Heart left ventricle (tissue), 16 donors: ENCODE measurements at regions not wholly inside any gene's neighbourhood (a gene's known extent, or its start where the extent isn't known, plus 50 kb on each side); places are given as distances from the start of the nearest gene placed in this dataset.

ENCODE experiments used
- ATAC-seq, 4 donors: fragments of 200-7000 bp; cut with Tn5 transposase; one replicate each; pipeline ENCODE4 v1.9.1; 2020 to 2022; ENCODE audit warnings: moderate library complexity in 4 of 4, mild to moderate bottlenecking in 3 of 4, moderate number of reproducible peaks in 1 of 4
- DNase-seq, 5 donors: peaks; one replicate each; pipeline ENCODE4 v3.0.0-alpha.2; 2020
- H3K27ac ChIP-seq, 12 donors: fragments of 200-600 bp; sonication (generic) in 4 of 12; one replicate each; pipeline versions ENCODE4 v1.5.0 to v1.8.0; 2016 to 2022; ENCODE audit warnings: mild to moderate bottlenecking in 2 of 12
- H3K27me3 ChIP-seq, 9 donors: fragments of 200-600 bp; sonication (generic) in 2 of 9; one replicate each; pipeline versions ENCODE4 v1.5.1 to v1.8.0; 2016 to 2022; ENCODE audit warnings: mild to moderate bottlenecking in 3 of 9
- H3K36me3 ChIP-seq, 9 donors: fragments of 200-600 bp; sonication (generic) in 2 of 9; one replicate each; pipeline versions ENCODE4 v1.5.0 to v1.8.0; 2018 to 2022; ENCODE audit warnings: mild to moderate bottlenecking in 2 of 9
- H3K4me1 ChIP-seq, 12 donors: fragments of 200-600 bp; sonication (generic) in 4 of 12; one replicate each; pipeline versions ENCODE4 v1.5.0 to v1.8.0; 2016 to 2022; ENCODE audit warnings: mild to moderate bottlenecking in 3 of 12
- H3K4me3 ChIP-seq, 12 donors: fragments of 200-600 bp; sonication (generic) in 4 of 12; one replicate each; pipeline versions ENCODE4 v1.5.0 to v1.8.0; 2017 to 2022; ENCODE audit warnings: mild to moderate bottlenecking in 9 of 12, moderate library complexity in 4 of 12
- H3K9me3 ChIP-seq, 12 donors: fragments of 200-600 bp; sonication (generic) in 4 of 12; one replicate each; pipeline versions ENCODE4 v1.5.0 to v1.8.0; 2016 to 2022; ENCODE audit warnings: mild to moderate bottlenecking in 1 of 12
- POLR2A ChIP-seq, 2 donors: fragments of 450-650 bp; IDR thresholded peaks; one replicate each; pipeline ENCODE4 v1.6.1; 2017; ENCODE audit warnings: antibody characterized with exemption in 2 of 2, mild to moderate bottlenecking in 2 of 2, moderate library complexity in 2 of 2
- WGBS, 4 donors: extraction: QIAGEN DNeasy Blood & Tissue Kit in 2 of 4; methylation state at CpG; one replicate each; pipeline versions ENCODE4 v1.1.5 to v1.1.7; 2013 to 2018; 5-methylcytosine and 5-hydroxymethylcytosine counted together
- intact Hi-C, 10 donors: fragments of 100-400 bp; cut with DNase I; formaldehyde crosslinking; loops; one replicate each; pipeline versions ENCODE4 v1.11.1 to v1.14.2; 2022
- TF ChIP-seq, protein P1 (sequence below), 12 donors: fragments of 200-600 bp; sonication (generic) in 4 of 12; IDR thresholded peaks; one replicate each; pipeline versions ENCODE4 v1.5.0 to v1.8.0; 2018 to 2022; ENCODE audit warnings: antibody characterized with exemption in 12 of 12, mild to moderate bottlenecking in 5 of 12
- donor health status: ischemic (EF 13 %, LVEDD 7.1; RV severe dilation, severe dysfunction).
- donor health status: healthy with polysubstance abuse.
- donor health status: DM: no; HTN: yes; CAD: no.
- donor health status: DM: no; HTN: no; CAD: no.
- donor health status: ischemic (EF 25% LVEDD 6.9; RV normal size, moderate dysfunction).
- donor health status: ischemic (EF 25% LVEDD 5.7; RV mildly dilated, moderate dysfunction).
- donor health status: healthy.
- donor health status: DM: yes; HTN: yes; CAD: no.
- donor health status: ischemic (EF 35%, LVEDD 5.7; RV mildly dilated, moderate dysfunction).
- donor health status: nonischemic (EF 11% LVEDD 7.7; RV severe dilation, severe dysfunction).
- donor health status: DM: yes; HTN: yes; CAD: no.
- donor health status: PGD.
- donor health status: ischemic (EF 29% LVEDD 5.4; RV normal size, mild dysfunction).
- donor health status: nonischemic (EF 23%, LVEDD 6.1; RV moderate dilation, normal function).

DNA sequence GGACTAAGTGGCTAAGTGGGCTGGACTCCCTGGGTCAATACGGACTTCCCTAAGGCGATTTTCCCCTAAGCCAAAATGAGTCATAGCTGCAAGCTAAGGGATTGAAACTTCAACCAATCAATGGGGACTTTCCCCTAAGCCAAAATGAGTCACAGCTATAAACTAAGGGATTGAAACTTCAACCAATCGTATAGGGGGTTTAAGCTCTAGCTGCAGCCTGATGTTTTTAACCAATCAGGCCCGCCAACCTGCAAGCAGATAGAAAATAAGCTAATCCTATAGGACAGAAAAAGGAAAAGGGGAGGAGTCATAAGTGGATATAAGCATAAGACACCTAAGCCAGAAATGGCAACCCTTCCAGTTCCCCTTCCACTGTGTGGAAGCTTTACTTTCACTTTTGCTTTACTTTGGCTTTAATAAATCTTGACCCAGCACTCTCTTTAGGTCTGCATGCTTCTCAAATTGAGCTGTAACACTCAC, 655.0 kb upstream of the HS3ST5 start:
- 79 to 90% (median 86%) methylated on average over 4 of the region's 4 CpGs for WGBS, 4 donors
- DNase-seq (no peak), ATAC-seq (no peak)
- no peak for TF ChIP-seq POLR2A (IDR thresholded peaks at IDR 0.05)
- TF ChIP-seq, protein P1, sequence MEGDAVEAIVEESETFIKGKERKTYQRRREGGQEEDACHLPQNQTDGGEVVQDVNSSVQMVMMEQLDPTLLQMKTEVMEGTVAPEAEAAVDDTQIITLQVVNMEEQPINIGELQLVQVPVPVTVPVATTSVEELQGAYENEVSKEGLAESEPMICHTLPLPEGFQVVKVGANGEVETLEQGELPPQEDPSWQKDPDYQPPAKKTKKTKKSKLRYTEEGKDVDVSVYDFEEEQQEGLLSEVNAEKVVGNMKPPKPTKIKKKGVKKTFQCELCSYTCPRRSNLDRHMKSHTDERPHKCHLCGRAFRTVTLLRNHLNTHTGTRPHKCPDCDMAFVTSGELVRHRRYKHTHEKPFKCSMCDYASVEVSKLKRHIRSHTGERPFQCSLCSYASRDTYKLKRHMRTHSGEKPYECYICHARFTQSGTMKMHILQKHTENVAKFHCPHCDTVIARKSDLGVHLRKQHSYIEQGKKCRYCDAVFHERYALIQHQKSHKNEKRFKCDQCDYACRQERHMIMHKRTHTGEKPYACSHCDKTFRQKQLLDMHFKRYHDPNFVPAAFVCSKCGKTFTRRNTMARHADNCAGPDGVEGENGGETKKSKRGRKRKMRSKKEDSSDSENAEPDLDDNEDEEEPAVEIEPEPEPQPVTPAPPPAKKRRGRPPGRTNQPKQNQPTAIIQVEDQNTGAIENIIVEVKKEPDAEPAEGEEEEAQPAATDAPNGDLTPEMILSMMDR (IDR thresholded peaks at IDR 0.05): no peak
- Histone ChIP-seq H3K36me3 (no peaks in the 10 kb centered on the region), H3K27me3 (no peaks in the 10 kb centered on the region), H3K4me1 (no peaks in the 10 kb centered on the region), H3K4me3 (no peak overlapping the region), H3K9me3 (no peaks in the 10 kb centered on the region), H3K27ac (no peak overlapping the region)
- intact Hi-C loops: no loop called here

DNA sequence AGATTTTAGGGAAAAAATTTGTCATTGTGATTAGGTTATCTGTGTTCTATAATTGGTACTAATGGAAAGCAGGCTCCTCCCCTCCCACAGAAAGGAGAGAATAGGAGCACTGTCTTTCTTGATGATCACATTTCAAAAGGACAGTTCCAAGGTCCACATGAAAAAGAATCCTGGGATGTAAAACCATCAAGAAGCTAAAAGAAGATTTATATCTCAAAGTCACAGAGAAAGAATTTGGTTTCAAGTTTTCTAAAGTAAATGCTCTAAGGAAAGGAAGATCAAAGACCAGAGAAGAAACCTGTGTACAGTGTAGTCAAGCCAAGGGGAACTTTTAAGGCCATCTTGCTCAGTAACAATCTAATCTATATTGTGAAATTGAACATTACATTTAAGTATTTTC, 652.7 kb upstream of the HS3ST5 start:
- ATAC-seq (no peak), DNase-seq (no peak)
- H3K27ac ChIP-seq: no peak overlapping the region
- intact Hi-C loops: no loop called here
- no peaks in the 10 kb centered on the region for H3K27me3 ChIP-seq
- H3K36me3 ChIP-seq: no peaks in the 10 kb centered on the region
- H3K4me1 ChIP-seq: no peaks in the 10 kb centered on the region
- no peak overlapping the region for H3K4me3 ChIP-seq
- H3K9me3 ChIP-seq: no peaks in the 10 kb centered on the region
- no peak for TF ChIP-seq POLR2A (IDR thresholded peaks at IDR 0.05)
- TF ChIP-seq, protein P1 (IDR thresholded peaks at IDR 0.05): no peak

DNA sequence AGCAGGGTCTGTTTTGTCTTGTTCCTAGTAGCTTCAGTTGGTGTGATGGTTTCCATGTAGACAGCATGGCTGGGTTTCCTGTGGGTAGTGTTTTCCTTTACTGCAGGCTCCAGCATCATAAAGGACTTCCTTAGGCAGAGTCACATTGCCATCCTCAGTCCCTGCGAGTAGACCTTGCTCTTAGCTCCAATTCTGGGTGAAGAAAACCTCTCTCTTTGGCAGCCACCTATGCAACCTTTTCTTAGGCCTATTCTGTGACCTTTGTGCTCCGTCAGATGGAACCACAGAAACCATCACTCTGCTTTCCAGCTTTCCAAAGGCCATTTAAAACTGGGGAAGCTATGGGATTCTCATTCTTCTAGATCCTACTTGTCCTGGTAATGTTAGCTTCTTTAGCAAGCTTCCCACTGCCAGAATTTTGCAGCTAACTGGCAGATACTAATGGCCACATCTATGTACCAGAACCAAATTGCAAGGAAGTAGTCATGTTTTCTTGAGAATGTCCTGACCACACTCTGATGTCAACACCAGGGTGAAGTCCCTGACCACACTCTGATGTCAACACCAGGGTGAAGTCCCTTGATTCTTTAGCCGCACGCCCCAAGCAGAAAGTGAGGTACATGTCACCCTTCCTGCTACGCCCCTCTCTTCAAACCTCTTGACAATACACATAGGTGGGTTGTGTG, 646.6 kb upstream of the HS3ST5 start:
- Histone ChIP-seq H3K27me3 (no peaks in the 10 kb centered on the region), H3K27ac (no peak overlapping the region), H3K9me3 (peaks cover 0 to 7% (median 0%) of the 10 kb centered on the region in 12 donors), H3K4me3 (no peak overlapping the region), H3K4me1 (no peaks in the 10 kb centered on the region), H3K36me3 (no peaks in the 10 kb centered on the region)
- intact Hi-C loops: no loop called here
- no peak for ATAC-seq
- WGBS, 4 donors: 62 to 86% (median 80%) methylated on average over 5 of the region's 5 CpGs
- TF ChIP-seq, protein P1 (IDR thresholded peaks at IDR 0.05): no peak
- no peak for TF ChIP-seq POLR2A (IDR thresholded peaks at IDR 0.05)
- DNase-seq: no peak

DNA sequence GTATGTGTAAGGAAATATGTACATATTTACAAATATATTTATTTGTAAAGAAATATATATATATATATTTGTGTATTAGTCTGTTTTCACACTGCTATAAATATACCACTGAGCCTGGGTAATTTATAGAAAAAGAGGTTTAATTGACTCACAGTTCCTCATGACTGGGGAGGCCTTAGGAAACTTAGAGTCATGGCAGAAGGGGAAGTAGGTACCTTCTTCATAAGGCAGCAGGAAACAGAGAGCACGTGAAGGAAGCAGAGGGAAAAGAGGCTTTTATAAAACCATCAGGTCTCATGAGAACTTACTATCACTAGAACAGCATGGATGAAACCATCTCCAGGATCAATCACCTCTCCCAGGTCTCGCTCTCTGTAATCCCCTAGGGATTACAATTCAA, 644.5 kb upstream of the HS3ST5 start:
- DNase-seq (no peak), ATAC-seq (no peak)
- intact Hi-C loops: no loop called here
- Histone ChIP-seq H3K9me3 (peaks cover 0 to 7% (median 0%) of the 10 kb centered on the region in 12 donors), H3K4me1 (no peaks in the 10 kb centered on the region), H3K4me3 (no peak overlapping the region), H3K36me3 (no peaks in the 10 kb centered on the region), H3K27me3 (no peaks in the 10 kb centered on the region), H3K27ac (no peak overlapping the region)
- TF ChIP-seq POLR2A (IDR thresholded peaks at IDR 0.05): no peak
- TF ChIP-seq, protein P1 (IDR thresholded peaks at IDR 0.05): no peak
- WGBS, 4 donors: 63 to 75% (median 70%) methylated on average over 2 of the region's 2 CpGs
